ENCODE measurements at regions not wholly inside any gene's neighbourhood (a gene's known extent, or its start where the extent isn't known, plus 50 kb on each side); places are given as distances from the start of the nearest gene placed in this dataset.
"Not testable (repeated sequence)": the region's sequence is repeated elsewhere in the genome, so short reads cannot be mapped to it uniquely, and the experiment has no call there.

GRCh38 chr16:26700250-26700649 is 366.5 kb upstream of the C16orf82 start:
- Histone ChIP-seq H3K4me3 (ENCODE audit: low read length) (no peak overlapping the region), H3K36me3 (ENCODE audit: control insufficient read depth, insufficient read depth, low read length, severe bottlenecking) (no peaks in the 10 kb centered on the region), H3K4me1 (ENCODE audit: control insufficient read depth, insufficient read depth, low read length) (no peaks in the 10 kb centered on the region), H3K27me3 (replicated peaks; ENCODE audit: control insufficient read depth, insufficient read depth, low read length) (no peaks in the 10 kb centered on the region), H3K9ac (ENCODE audit: low read length) (no peak overlapping the region), H3K9me3 (ENCODE audit: control insufficient read depth, low read length) (peaks cover 5% of the 10 kb centered on the region)
- no peak for DNase-seq (ENCODE audit: low read depth)

- Histone ChIP-seq H3K36me3 (ENCODE audit: control insufficient read depth, insufficient read depth, low read length, severe bottlenecking) (no peaks in the 10 kb centered on the region), H3K27me3 (replicated peaks; ENCODE audit: control insufficient read depth, insufficient read depth, low read length) (no peaks in the 10 kb centered on the region), H3K4me1 (ENCODE audit: control insufficient read depth, insufficient read depth, low read length) (no peaks in the 10 kb centered on the region), H3K9ac (ENCODE audit: low read length) (no peak overlapping the region), H3K9me3 (ENCODE audit: control insufficient read depth, low read length) (peaks cover 5% of the 10 kb centered on the region), H3K4me3 (ENCODE audit: low read length) (no peak overlapping the region)
- no peak for DNase-seq (ENCODE audit: low read depth)
Observed at GRCh38 chr16:26701243-26701886, 365.4 kb upstream of the C16orf82 start.

GRCh38 chr16:26705346-26705745 is 361.4 kb upstream of the C16orf82 start:
- H3K4me1 ChIP-seq (ENCODE audit: control insufficient read depth, insufficient read depth, low read length) = no peaks in the 10 kb centered on the region
- DNase-seq (ENCODE audit: low read depth) = no peak
- no peaks in the 10 kb centered on the region for H3K36me3 ChIP-seq (ENCODE audit: control insufficient read depth, insufficient read depth, low read length, severe bottlenecking)

DNA sequence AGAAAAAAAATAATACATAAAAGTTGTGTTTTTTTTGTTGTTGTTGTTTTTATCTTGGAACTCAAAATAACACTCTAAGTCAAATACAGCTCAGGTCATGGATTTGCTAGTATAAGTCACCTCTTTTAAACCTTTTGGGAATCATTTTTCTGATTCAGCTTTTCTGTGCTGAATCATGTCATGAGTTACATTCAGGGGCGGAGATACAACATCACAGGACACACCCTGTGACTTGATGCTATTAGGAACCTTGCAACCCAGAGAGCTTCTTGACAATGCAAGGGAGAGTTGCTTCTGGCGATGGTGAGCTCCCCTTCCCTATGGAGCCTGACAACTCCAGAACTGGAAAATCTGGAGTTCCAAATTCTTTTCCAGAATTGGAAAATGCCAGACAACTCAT is 358.3 kb upstream of the C16orf82 start:
- H3K9me3 ChIP-seq (ENCODE audit: control insufficient read depth, low read length) = no peaks in the 10 kb centered on the region
- H3K4me3 ChIP-seq (ENCODE audit: low read length) = no peak overlapping the region
- DNase-seq (ENCODE audit: low read depth) = no peak
- no peaks in the 10 kb centered on the region for H3K4me1 ChIP-seq (ENCODE audit: control insufficient read depth, insufficient read depth, low read length)
- no peak overlapping the region for H3K9ac ChIP-seq (ENCODE audit: low read length)
- H3K36me3 ChIP-seq (ENCODE audit: control insufficient read depth, insufficient read depth, low read length, severe bottlenecking) = no peaks in the 10 kb centered on the region
- H3K27me3 ChIP-seq (replicated peaks; ENCODE audit: control insufficient read depth, insufficient read depth, low read length) = no peaks in the 10 kb centered on the region

More at GRCh38 chr16:26705346-26705745, 361.4 kb upstream of the C16orf82 start:
- no peak overlapping the region for H3K9ac ChIP-seq (ENCODE audit: low read length)
- no peak overlapping the region for H3K4me3 ChIP-seq (ENCODE audit: low read length)
- no peaks in the 10 kb centered on the region for H3K27me3 ChIP-seq (replicated peaks; ENCODE audit: control insufficient read depth, insufficient read depth, low read length)
- peaks cover under 1% of the 10 kb centered on the region for H3K9me3 ChIP-seq (ENCODE audit: control insufficient read depth, low read length)

DNA sequence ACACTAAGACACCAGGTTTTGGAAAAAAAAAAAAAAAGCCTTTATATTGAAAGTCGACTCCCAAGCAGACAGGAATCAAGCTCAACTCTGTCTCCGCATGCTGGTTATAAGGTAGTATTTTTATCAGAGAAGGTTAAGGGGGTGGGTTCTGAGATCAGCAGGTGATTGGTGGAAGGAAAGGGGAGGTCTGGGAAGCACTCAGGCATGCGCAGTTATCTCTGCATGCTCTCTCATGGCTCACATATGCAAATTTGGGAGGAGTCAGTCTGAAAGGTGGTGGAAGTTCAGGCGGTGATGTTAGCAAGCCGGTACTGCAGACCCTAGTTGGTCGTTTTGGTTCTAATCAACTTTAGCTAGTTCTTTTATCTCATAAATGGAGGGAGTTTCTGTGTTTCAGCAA is 357.6 kb upstream of the C16orf82 start:
- no peaks in the 10 kb centered on the region for H3K27me3 ChIP-seq (replicated peaks; ENCODE audit: control insufficient read depth, insufficient read depth, low read length)
- no peak for DNase-seq (ENCODE audit: low read depth)
- H3K9ac ChIP-seq (ENCODE audit: low read length) = no peak overlapping the region
- H3K4me1 ChIP-seq (ENCODE audit: control insufficient read depth, insufficient read depth, low read length) = no peaks in the 10 kb centered on the region
- H3K9me3 ChIP-seq (ENCODE audit: control insufficient read depth, low read length) = no peaks in the 10 kb centered on the region
- no peak overlapping the region for H3K4me3 ChIP-seq (ENCODE audit: low read length)
- H3K36me3 ChIP-seq (ENCODE audit: control insufficient read depth, insufficient read depth, low read length, severe bottlenecking) = no peaks in the 10 kb centered on the region

DNA sequence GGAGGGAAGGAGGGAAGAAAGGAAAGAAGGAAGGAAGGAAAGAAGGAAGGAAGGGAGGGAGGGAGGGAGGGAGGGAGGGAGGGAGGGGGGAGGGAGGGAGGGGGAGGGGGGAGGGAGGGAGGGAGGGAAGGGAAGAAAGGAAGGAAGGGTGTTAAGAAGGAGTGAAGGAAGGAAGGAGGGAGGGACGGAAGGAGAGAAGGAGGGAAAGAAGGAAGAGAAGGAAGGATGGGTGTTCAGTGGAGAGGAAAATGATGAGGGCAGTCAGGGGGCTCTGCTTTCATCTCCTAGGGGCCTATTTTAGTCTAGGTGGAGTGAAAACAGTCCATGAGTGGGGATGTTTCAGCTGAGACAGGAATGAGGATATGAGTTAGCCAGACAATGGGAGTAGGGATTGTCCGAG is 357.0 kb upstream of the C16orf82 start:
- H3K36me3 ChIP-seq (ENCODE audit: control insufficient read depth, insufficient read depth, low read length, severe bottlenecking) = no peaks in the 10 kb centered on the region
- no peaks in the 10 kb centered on the region for H3K9me3 ChIP-seq (ENCODE audit: control insufficient read depth, low read length)
- DNase-seq (ENCODE audit: low read depth) = no peak
- no peaks in the 10 kb centered on the region for H3K27me3 ChIP-seq (replicated peaks; ENCODE audit: control insufficient read depth, insufficient read depth, low read length)
- no peak overlapping the region for H3K9ac ChIP-seq (ENCODE audit: low read length)
- no peaks in the 10 kb centered on the region for H3K4me1 ChIP-seq (ENCODE audit: control insufficient read depth, insufficient read depth, low read length)
- no peak overlapping the region for H3K4me3 ChIP-seq (ENCODE audit: low read length)

DNA sequence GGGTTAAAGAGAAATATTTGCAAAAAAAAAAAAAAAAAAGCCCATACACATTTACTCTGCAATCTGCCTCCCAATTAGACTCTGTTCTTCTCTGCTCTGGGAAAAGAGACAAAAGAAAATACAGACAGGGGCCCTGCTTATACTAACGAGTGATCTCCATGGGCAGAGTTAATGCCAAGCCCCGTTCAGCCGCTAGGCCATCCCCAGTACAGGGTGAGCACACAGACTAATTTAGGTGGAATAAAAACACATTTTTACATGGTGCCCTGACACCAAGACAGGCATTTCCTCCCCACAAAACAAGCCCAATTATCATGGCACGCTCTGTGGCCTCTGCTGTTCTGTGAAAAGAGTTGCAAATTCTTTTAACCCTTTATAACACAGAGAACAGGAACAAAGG is 356.3 kb upstream of the C16orf82 start:
- no peaks in the 10 kb centered on the region for H3K9me3 ChIP-seq (ENCODE audit: control insufficient read depth, low read length)
- DNase-seq (ENCODE audit: low read depth) = no peak
- no peaks in the 10 kb centered on the region for H3K27me3 ChIP-seq (replicated peaks; ENCODE audit: control insufficient read depth, insufficient read depth, low read length)
- H3K4me3 ChIP-seq (ENCODE audit: low read length) = no peak overlapping the region
- H3K4me1 ChIP-seq (ENCODE audit: control insufficient read depth, insufficient read depth, low read length) = no peaks in the 10 kb centered on the region
- H3K36me3 ChIP-seq (ENCODE audit: control insufficient read depth, insufficient read depth, low read length, severe bottlenecking) = no peaks in the 10 kb centered on the region
- H3K9ac ChIP-seq (ENCODE audit: low read length) = no peak overlapping the region

- H3K9ac ChIP-seq (ENCODE audit: low read length) = no peak overlapping the region
- H3K4me1 ChIP-seq (ENCODE audit: control insufficient read depth, insufficient read depth, low read length) = no peaks in the 10 kb centered on the region
- H3K36me3 ChIP-seq (ENCODE audit: control insufficient read depth, insufficient read depth, low read length, severe bottlenecking) = no peaks in the 10 kb centered on the region
- no peaks in the 10 kb centered on the region for H3K27me3 ChIP-seq (replicated peaks; ENCODE audit: control insufficient read depth, insufficient read depth, low read length)
- DNase-seq (ENCODE audit: low read depth) = no peak
- H3K9me3 ChIP-seq (ENCODE audit: control insufficient read depth, low read length) = no peaks in the 10 kb centered on the region
- H3K4me3 ChIP-seq (ENCODE audit: low read length) = no peak overlapping the region
Observed at GRCh38 chr16:26712876-26713275, 353.9 kb upstream of the C16orf82 start.

DNA sequence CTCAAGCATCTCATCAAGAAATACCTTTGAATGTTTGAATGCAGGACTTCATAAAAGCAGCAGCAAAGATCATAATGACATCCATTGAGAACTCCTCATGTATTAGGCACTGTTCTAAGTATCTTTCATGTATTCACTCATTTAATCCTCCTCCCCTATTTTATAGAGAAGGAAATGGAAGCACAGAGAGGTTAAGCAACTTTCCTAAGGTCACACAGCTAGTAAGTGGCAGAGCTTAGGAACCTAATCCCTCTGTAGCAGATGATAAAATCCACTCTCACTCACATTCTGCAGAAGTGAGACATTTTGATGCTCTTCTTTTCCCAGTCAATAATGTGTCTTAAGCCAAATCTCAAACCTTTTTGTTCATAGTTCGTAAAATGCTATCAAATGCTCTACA is 350.8 kb upstream of the C16orf82 start:
- H3K4me1 ChIP-seq (ENCODE audit: control insufficient read depth, insufficient read depth, low read length) = no peaks in the 10 kb centered on the region
- no peak for DNase-seq (ENCODE audit: low read depth)
- no peak overlapping the region for H3K9ac ChIP-seq (ENCODE audit: low read length)
- H3K4me3 ChIP-seq (ENCODE audit: low read length) = no peak overlapping the region
- no peaks in the 10 kb centered on the region for H3K27me3 ChIP-seq (replicated peaks; ENCODE audit: control insufficient read depth, insufficient read depth, low read length)
- H3K9me3 ChIP-seq (ENCODE audit: control insufficient read depth, low read length) = no peaks in the 10 kb centered on the region
- no peaks in the 10 kb centered on the region for H3K36me3 ChIP-seq (ENCODE audit: control insufficient read depth, insufficient read depth, low read length, severe bottlenecking)

DNA sequence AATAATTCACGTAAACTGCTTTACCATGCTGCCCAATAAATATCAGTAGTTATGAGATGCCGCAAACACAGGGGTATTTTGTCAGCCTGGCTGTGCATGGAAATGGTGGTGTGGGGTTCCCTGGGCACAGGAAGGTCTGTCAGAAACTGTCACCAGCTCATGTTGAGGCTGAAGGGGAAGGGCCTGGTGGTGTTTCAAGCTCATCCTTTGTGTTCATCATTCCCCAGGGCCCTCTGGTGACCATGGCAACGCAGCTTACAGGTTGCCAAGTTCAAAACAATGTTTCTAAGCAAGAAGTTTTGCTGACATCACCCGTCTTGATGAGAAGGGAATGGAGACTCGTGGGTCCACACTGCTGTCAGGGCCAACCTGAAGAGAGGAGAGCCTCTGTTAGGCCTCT is 348.9 kb upstream of the C16orf82 start:
- no peaks in the 10 kb centered on the region for H3K9me3 ChIP-seq (ENCODE audit: control insufficient read depth, low read length)
- H3K4me1 ChIP-seq (ENCODE audit: control insufficient read depth, insufficient read depth, low read length) = no peaks in the 10 kb centered on the region
- DNase-seq (ENCODE audit: low read depth) = no peak
- no peak overlapping the region for H3K9ac ChIP-seq (ENCODE audit: low read length)
- H3K27me3 ChIP-seq (replicated peaks; ENCODE audit: control insufficient read depth, insufficient read depth, low read length) = no peaks in the 10 kb centered on the region
- H3K36me3 ChIP-seq (ENCODE audit: control insufficient read depth, insufficient read depth, low read length, severe bottlenecking) = no peaks in the 10 kb centered on the region
- H3K4me3 ChIP-seq (ENCODE audit: low read length) = no peak overlapping the region

DNA sequence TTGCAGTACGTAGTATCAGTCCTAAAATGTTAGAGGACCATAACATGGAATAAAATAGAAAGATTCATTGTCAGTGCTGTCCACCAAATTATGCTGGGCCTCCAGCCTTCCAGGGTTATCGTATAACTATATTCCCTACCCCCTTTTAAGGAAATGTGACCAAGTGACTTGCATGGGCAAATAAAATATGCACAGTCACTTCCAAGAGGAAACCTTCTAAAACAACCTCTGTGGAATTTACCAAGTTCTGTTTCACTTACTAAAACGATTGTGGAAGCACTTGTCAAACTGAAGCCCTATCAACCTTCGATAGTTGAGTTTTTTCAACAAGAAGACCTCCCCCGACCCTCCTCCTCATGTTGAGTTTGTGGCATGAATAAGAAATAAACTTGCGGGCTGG is 345.4 kb upstream of the C16orf82 start:
- peaks cover under 1% of the 10 kb centered on the region for H3K27me3 ChIP-seq (replicated peaks; ENCODE audit: control insufficient read depth, insufficient read depth, low read length)
- H3K4me1 ChIP-seq (ENCODE audit: control insufficient read depth, insufficient read depth, low read length) = no peaks in the 10 kb centered on the region
- no peaks in the 10 kb centered on the region for H3K36me3 ChIP-seq (ENCODE audit: control insufficient read depth, insufficient read depth, low read length, severe bottlenecking)
- no peak overlapping the region for H3K9ac ChIP-seq (ENCODE audit: low read length)
- no peak overlapping the region for H3K4me3 ChIP-seq (ENCODE audit: low read length)
- H3K9me3 ChIP-seq (ENCODE audit: control insufficient read depth, low read length) = no peaks in the 10 kb centered on the region
- no peak for DNase-seq (ENCODE audit: low read depth)

GRCh38 chr16:26721957-26722356 is 344.8 kb upstream of the C16orf82 start:
- not testable (repeated sequence) for H3K4me3 ChIP-seq (ENCODE audit: low read length)

More at GRCh38 chr16:26721957-26722356, 344.8 kb upstream of the C16orf82 start:
- not testable (repeated sequence) for H3K36me3 ChIP-seq (ENCODE audit: control insufficient read depth, insufficient read depth, low read length, severe bottlenecking); DNase-seq (ENCODE audit: low read depth); H3K4me1 ChIP-seq (ENCODE audit: control insufficient read depth, insufficient read depth, low read length); H3K9ac ChIP-seq (ENCODE audit: low read length); H3K9me3 ChIP-seq (ENCODE audit: control insufficient read depth, low read length); H3K27me3 ChIP-seq (replicated peaks; ENCODE audit: control insufficient read depth, insufficient read depth, low read length)

All from adipocyte (in vitro differentiated cells).